Coronary artery (tissue), 2 donors: ENCODE measurements at regions not wholly inside any gene's neighbourhood (a gene's known extent, or its start where the extent isn't known, plus 50 kb on each side); places are given as distances from the start of the nearest gene placed in this dataset.

Source experiments
- DNase-seq: peaks from one replicate; pipeline ENCODE4 v3.0.0-alpha.2; 2017; ENCODE audit warnings: low spot score
- H3K27ac ChIP-seq, 2 donors: fragments of 200-600 bp; sonication (generic); one replicate each; pipeline ENCODE4 v1.5.1; 2016 to 2019
- H3K4me3 ChIP-seq: fragments of 200-600 bp; sonication (generic); 2 replicates; pipeline ENCODE4 v1.5.1; 2016; ENCODE audit warnings: mild to moderate bottlenecking, moderate library complexity
- CTCF ChIP-seq: fragments of 200-600 bp; sonication (generic); IDR thresholded peaks from one replicate; pipeline ENCODE4 v1.5.1; 2019; ENCODE audit warnings: antibody characterized with exemption

- no peak for DNase-seq
- TF ChIP-seq CTCF = no peak
- Histone ChIP-seq H3K4me3 (no peak overlapping the region), H3K27ac (peak overlapping the region; percentile 40 to 56)
Measured at GRCh38 chr12:92562063-92562734, 140.6 kb upstream of the PLEKHG7 start.

- no peak for DNase-seq
- H3K4me3 ChIP-seq = no peak overlapping the region
- TF ChIP-seq CTCF = no peak
- H3K27ac ChIP-seq = peak overlapping the region; percentile 54 to 56
Measured at GRCh38 chr12:92561543-92561899, 141.3 kb upstream of the PLEKHG7 start.

- Histone ChIP-seq H3K27ac (peak overlapping the region; percentile 54 to 56), H3K4me3 (no peak overlapping the region)
- DNase-seq = no peak
Measured at GRCh38 chr12:92560713-92561542, 141.9 kb upstream of the PLEKHG7 start.

DNA sequence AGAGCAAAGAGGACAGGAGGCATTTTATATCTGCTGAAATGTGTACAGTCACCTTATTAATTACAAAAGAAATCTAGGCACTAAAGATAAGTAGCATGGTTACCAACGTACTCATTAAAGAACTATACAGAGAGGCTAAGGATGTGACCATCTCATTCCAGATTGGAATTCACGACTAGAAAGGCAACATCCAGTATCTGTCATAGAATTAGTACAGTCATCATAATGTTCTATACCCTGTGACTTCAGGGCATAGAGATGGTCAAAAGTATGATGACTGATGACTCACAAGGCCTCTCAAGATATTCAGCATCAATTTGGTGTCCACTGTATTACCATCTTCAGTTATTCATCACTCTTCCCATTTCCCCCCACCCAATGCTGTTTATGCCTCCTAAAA lies 144.0 kb upstream of the PLEKHG7 start:
- no peak for TF ChIP-seq CTCF
- DNase-seq = no peak
- H3K27ac ChIP-seq = no peak overlapping the region

More at GRCh38 chr12:92560713-92561542, 141.9 kb upstream of the PLEKHG7 start:
- TF ChIP-seq CTCF = no peak

DNA sequence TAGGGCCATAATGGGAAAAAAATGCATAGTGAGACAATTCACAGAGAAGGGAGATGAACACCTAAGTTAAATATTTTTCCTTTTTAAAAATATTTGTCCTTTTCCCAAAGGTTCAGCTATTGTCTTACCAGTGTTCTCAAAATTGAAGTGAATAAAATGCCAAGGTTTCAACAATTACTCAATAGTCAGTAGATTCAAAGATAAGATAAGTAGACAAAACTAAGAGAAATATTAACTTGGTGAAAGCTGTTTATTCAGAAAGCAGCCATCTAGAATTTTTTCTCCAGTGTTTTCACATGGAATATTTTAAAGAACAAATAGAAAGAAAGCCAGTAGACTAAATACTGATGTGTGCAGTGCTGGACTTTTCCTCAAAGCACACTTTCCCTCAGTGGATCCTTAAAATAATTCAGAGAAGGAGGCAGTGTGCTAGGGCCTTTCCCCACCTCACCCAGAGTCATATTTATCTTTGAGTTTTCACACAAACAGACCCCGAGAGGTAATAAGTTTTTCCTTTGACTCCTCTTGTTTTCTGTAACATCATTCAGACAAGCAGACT lies 144.5 kb upstream of the PLEKHG7 start:
- no peak for DNase-seq
- no peak overlapping the region for H3K4me3 ChIP-seq
- H3K27ac ChIP-seq = no peak overlapping the region
- no peak for TF ChIP-seq CTCF

More for the DNA sequence above, 144.0 kb upstream of the PLEKHG7 start:
- no peak overlapping the region for H3K4me3 ChIP-seq

GRCh38 chr12:92557422-92557724 lies 145.4 kb upstream of the PLEKHG7 start:
- Histone ChIP-seq H3K27ac (no peak overlapping the region), H3K4me3 (no peak overlapping the region)
- no peak for TF ChIP-seq CTCF
- DNase-seq = no peak
